Heart left ventricle (tissue), 16 donors: ENCODE measurements at regions not wholly inside any gene's neighbourhood (a gene's known extent, or its start where the extent isn't known, plus 50 kb on each side); places are given as distances from the start of the nearest gene placed in this dataset.

Source experiments
- ATAC-seq, 4 donors: fragments of 200-7000 bp; cut with Tn5 transposase; one replicate each; pipeline ENCODE4 v1.9.1; 2020 to 2022; ENCODE audit warnings: moderate library complexity in 4 of 4, mild to moderate bottlenecking in 3 of 4, moderate number of reproducible peaks in 1 of 4
- DNase-seq, 5 donors: peaks; one replicate each; pipeline ENCODE4 v3.0.0-alpha.2; 2020
- H3K27ac ChIP-seq, 12 donors: fragments of 200-600 bp; sonication (generic) in 4 of 12; one replicate each; pipeline versions ENCODE4 v1.5.0 to v1.8.0; 2016 to 2022; ENCODE audit warnings: mild to moderate bottlenecking in 2 of 12
- H3K27me3 ChIP-seq, 9 donors: fragments of 200-600 bp; sonication (generic) in 2 of 9; one replicate each; pipeline versions ENCODE4 v1.5.1 to v1.8.0; 2016 to 2022; ENCODE audit warnings: mild to moderate bottlenecking in 3 of 9
- H3K36me3 ChIP-seq, 9 donors: fragments of 200-600 bp; sonication (generic) in 2 of 9; one replicate each; pipeline versions ENCODE4 v1.5.0 to v1.8.0; 2018 to 2022; ENCODE audit warnings: mild to moderate bottlenecking in 2 of 9
- H3K4me1 ChIP-seq, 12 donors: fragments of 200-600 bp; sonication (generic) in 4 of 12; one replicate each; pipeline versions ENCODE4 v1.5.0 to v1.8.0; 2016 to 2022; ENCODE audit warnings: mild to moderate bottlenecking in 3 of 12
- H3K4me3 ChIP-seq, 12 donors: fragments of 200-600 bp; sonication (generic) in 4 of 12; one replicate each; pipeline versions ENCODE4 v1.5.0 to v1.8.0; 2017 to 2022; ENCODE audit warnings: mild to moderate bottlenecking in 9 of 12, moderate library complexity in 4 of 12
- H3K9me3 ChIP-seq, 12 donors: fragments of 200-600 bp; sonication (generic) in 4 of 12; one replicate each; pipeline versions ENCODE4 v1.5.0 to v1.8.0; 2016 to 2022; ENCODE audit warnings: mild to moderate bottlenecking in 1 of 12
- CTCF ChIP-seq, 12 donors: fragments of 200-600 bp; sonication (generic) in 4 of 12; IDR thresholded peaks; one replicate each; pipeline versions ENCODE4 v1.5.0 to v1.8.0; 2018 to 2022; ENCODE audit warnings: antibody characterized with exemption in 12 of 12, mild to moderate bottlenecking in 5 of 12
- POLR2A ChIP-seq, 2 donors: fragments of 450-650 bp; IDR thresholded peaks; one replicate each; pipeline ENCODE4 v1.6.1; 2017; ENCODE audit warnings: antibody characterized with exemption in 2 of 2, mild to moderate bottlenecking in 2 of 2, moderate library complexity in 2 of 2
- WGBS, 4 donors: extraction: QIAGEN DNeasy Blood & Tissue Kit in 2 of 4; methylation state at CpG; one replicate each; pipeline versions ENCODE4 v1.1.5 to v1.1.7; 2013 to 2018; 5-methylcytosine and 5-hydroxymethylcytosine counted together
- intact Hi-C, 10 donors: fragments of 100-400 bp; cut with DNase I; formaldehyde crosslinking; loops; one replicate each; pipeline versions ENCODE4 v1.11.1 to v1.14.2; 2022
- donor health status: ischemic (EF 13 %, LVEDD 7.1; RV severe dilation, severe dysfunction).
- donor health status: healthy with polysubstance abuse.
- donor health status: DM: no; HTN: yes; CAD: no.
- donor health status: DM: no; HTN: no; CAD: no.
- donor health status: ischemic (EF 25% LVEDD 6.9; RV normal size, moderate dysfunction).
- donor health status: ischemic (EF 25% LVEDD 5.7; RV mildly dilated, moderate dysfunction).
- donor health status: healthy.
- donor health status: DM: yes; HTN: yes; CAD: no.
- donor health status: ischemic (EF 35%, LVEDD 5.7; RV mildly dilated, moderate dysfunction).
- donor health status: nonischemic (EF 11% LVEDD 7.7; RV severe dilation, severe dysfunction).
- donor health status: DM: yes; HTN: yes; CAD: no.
- donor health status: PGD.
- donor health status: ischemic (EF 29% LVEDD 5.4; RV normal size, mild dysfunction).
- donor health status: nonischemic (EF 23%, LVEDD 6.1; RV moderate dilation, normal function).

DNA sequence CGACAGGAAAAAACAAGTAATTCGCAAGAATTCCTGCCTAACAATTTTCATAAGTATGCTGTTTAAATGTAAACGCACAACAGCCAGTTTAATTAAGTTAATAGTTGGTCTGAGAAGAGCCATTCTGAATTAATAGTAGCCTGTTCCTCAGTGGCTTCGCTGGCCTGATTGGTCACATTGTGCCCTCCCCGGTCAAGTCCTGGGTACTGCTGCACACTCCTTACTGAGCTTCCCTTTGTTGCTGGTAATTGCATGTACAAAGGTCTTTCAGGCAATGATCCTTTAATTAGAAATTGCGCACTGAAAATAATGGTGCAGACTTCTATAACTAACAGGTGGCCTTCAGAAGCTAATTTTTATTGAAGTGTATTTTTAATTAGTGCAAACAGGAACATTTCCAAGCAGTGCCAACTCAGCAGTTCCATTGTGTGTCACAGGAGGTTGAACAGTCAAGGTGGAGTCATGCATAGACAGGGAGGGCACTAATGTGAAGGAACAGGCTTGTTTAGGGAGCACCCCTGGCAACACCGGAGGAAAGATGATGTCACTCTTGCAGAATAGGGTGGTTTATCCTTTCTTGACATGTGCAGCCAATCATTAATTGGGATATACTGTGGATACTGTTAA is 92.6 kb upstream of the SLC22A23 start:
- Histone ChIP-seq H3K4me1 (no peaks in the 10 kb centered on the region), H3K27ac (no peak overlapping the region), H3K36me3 (no peaks in the 10 kb centered on the region), H3K27me3 (no peaks in the 10 kb centered on the region), H3K4me3 (no peak overlapping the region), H3K9me3 (peaks cover 0 to 45% (median 16%) of the 10 kb centered on the region in 12 donors)
- 84 to 89% (median 88%) methylated on average over 7 of the region's 7 CpGs for WGBS, 4 donors
- ATAC-seq (no peak), DNase-seq (no peak)
- no peak for TF ChIP-seq POLR2A (IDR thresholded peaks at IDR 0.05)
- no peak for TF ChIP-seq CTCF (IDR thresholded peaks at IDR 0.05)
- intact Hi-C loops = no loop called here

GRCh38 chr6:3546121-3546520 is 89.3 kb upstream of the SLC22A23 start:
- H3K9me3 ChIP-seq = peaks cover 0 to 13% (median 2%) of the 10 kb centered on the region in 12 donors
- no peak overlapping the region for H3K27ac ChIP-seq
- no peaks in the 10 kb centered on the region for H3K36me3 ChIP-seq
- no peaks in the 10 kb centered on the region for H3K27me3 ChIP-seq
- ATAC-seq = no peak
- no peak overlapping the region for H3K4me3 ChIP-seq
- TF ChIP-seq CTCF (IDR thresholded peaks at IDR 0.05) (no peak), POLR2A (IDR thresholded peaks at IDR 0.05) (no peak)
- WGBS, 4 donors = 73 to 79% (median 76%) methylated on average over 2 of the region's 2 CpGs
- DNase-seq = no peak
- no peaks in the 10 kb centered on the region for H3K4me1 ChIP-seq
- intact Hi-C loops = no loop called here

- no peak overlapping the region for H3K4me3 ChIP-seq
- no peaks in the 10 kb centered on the region for H3K36me3 ChIP-seq
- 96 to 100% (median 97%) methylated on average over 1 of the region's 1 CpG for WGBS, 4 donors
- intact Hi-C loops = no loop called here
- peaks cover 0 to 6% (median 0%) of the 10 kb centered on the region in 12 donors for H3K9me3 ChIP-seq
- H3K27ac ChIP-seq = no peak overlapping the region
- no peaks in the 10 kb centered on the region for H3K27me3 ChIP-seq
- ATAC-seq = no peak
- DNase-seq = no peak
- TF ChIP-seq CTCF (IDR thresholded peaks at IDR 0.05) = no peak
- no peak for TF ChIP-seq POLR2A (IDR thresholded peaks at IDR 0.05)
- no peaks in the 10 kb centered on the region for H3K4me1 ChIP-seq
Measured at GRCh38 chr6:3545156-3545555, 88.3 kb upstream of the SLC22A23 start.

DNA sequence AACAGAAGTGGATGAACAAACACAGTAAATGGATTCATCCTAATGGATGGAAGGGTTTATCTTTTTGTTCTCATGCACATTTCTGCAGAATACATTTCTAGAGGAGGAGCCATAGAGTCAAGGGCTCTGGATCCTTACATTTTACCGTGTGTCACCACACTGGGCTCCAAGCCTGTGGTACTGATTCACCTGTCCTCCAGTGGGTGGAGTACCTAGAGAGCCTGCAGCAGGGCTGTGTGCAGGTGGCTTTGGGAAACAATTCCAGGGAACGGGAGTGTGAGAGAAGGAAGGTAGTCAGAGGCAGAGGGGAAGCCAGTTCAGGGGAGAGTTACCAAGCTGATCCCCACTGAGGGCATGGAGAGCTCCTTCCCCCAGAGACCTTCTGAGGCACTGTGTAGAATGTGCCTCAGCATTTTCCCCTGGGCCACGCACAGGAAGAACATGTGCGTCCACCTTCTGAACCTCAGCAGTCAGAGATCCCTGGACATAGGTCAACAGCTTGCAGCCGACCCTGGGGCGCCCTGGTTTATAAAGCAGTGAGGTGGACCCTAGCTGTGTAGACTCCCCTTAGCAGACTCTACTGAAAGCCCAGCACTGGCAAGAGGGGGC is 85.3 kb upstream of the SLC22A23 start:
- no peak overlapping the region for H3K27ac ChIP-seq
- H3K4me3 ChIP-seq = no peak overlapping the region
- ATAC-seq (no peak), DNase-seq (no peak)
- H3K27me3 ChIP-seq = no peaks in the 10 kb centered on the region
- no peaks in the 10 kb centered on the region for H3K4me1 ChIP-seq
- no peaks in the 10 kb centered on the region for H3K9me3 ChIP-seq
- no peaks in the 10 kb centered on the region for H3K36me3 ChIP-seq
- intact Hi-C loops = no loop called here
- 83 to 92% (median 90%) methylated on average over 6 of the region's 6 CpGs for WGBS, 4 donors
- TF ChIP-seq POLR2A (IDR thresholded peaks at IDR 0.05) (no peak), CTCF (IDR thresholded peaks at IDR 0.05) (no peak)
